BE2C (cell line): ENCODE measurements at regions not wholly inside any gene's neighbourhood (a gene's known extent, or its start where the extent isn't known, plus 50 kb on each side); places are given as distances from the start of the nearest gene placed in this dataset.

Experiments used
- DNase-seq: peaks from one replicate; pipeline ENCODE4 v3.0.0-alpha.2; 2020
- H3K27me3 ChIP-seq: fragments of 250-450 bp; sonication (Bioruptor Pico); 2 replicates; pipeline ENCODE4 v1.5.1; 2020; ENCODE audit warnings: mild to moderate bottlenecking
- H3K36me3 ChIP-seq: fragments of 250-450 bp; sonication (Bioruptor Pico); 2 replicates; pipeline ENCODE4 v1.5.1; 2020; ENCODE audit warnings: mild to moderate bottlenecking
- H3K4me1 ChIP-seq: fragments of 250-450 bp; sonication (Bioruptor Pico); 2 replicates; pipeline ENCODE4 v1.5.1; 2020
- H3K4me3 ChIP-seq: 2 replicates; pipeline ENCODE4 v1.5.1; 2011; ENCODE audit warnings: low read depth, low read length
- H3K9me3 ChIP-seq: fragments of 250-450 bp; sonication (Bioruptor Pico); 2 replicates; pipeline ENCODE4 v1.5.1; 2020
- TF ChIP-seq, protein P1 (sequence below): IDR thresholded peaks from 2 replicates; pipeline ENCODE4 v1.5.1; 2012; ENCODE audit warnings: mild to moderate bottlenecking, low read depth, low read length

DNA sequence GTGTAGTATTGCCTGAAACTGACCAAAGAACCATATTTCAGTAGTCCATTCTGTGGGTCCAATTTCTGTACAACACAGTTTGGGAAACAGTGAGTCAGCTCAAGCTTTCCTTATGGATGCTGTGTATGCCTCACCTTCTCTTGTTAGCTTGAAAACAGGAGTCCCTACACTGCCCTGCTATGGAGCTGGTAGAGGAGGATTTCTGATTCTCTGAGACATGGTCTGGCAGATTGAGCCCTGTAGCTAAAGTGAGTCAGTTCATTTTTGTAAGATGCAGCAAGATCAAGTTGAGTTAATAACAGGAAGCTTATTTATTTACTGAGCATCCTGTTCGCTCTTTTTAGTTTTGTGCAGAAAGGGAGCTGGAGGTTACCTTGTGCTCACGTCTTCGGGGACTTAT is 424.1 kb upstream of the RBMS3 start:
- H3K36me3 ChIP-seq, result no peaks in the 10 kb centered on the region
- no peaks in the 10 kb centered on the region for H3K4me1 ChIP-seq
- no peak overlapping the region for H3K4me3 ChIP-seq
- no peaks in the 10 kb centered on the region for H3K27me3 ChIP-seq
- TF ChIP-seq, protein P1, sequence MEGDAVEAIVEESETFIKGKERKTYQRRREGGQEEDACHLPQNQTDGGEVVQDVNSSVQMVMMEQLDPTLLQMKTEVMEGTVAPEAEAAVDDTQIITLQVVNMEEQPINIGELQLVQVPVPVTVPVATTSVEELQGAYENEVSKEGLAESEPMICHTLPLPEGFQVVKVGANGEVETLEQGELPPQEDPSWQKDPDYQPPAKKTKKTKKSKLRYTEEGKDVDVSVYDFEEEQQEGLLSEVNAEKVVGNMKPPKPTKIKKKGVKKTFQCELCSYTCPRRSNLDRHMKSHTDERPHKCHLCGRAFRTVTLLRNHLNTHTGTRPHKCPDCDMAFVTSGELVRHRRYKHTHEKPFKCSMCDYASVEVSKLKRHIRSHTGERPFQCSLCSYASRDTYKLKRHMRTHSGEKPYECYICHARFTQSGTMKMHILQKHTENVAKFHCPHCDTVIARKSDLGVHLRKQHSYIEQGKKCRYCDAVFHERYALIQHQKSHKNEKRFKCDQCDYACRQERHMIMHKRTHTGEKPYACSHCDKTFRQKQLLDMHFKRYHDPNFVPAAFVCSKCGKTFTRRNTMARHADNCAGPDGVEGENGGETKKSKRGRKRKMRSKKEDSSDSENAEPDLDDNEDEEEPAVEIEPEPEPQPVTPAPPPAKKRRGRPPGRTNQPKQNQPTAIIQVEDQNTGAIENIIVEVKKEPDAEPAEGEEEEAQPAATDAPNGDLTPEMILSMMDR, result no peak
- no peaks in the 10 kb centered on the region for H3K9me3 ChIP-seq
- no peak for DNase-seq

- Histone ChIP-seq H3K4me1 (no peaks in the 10 kb centered on the region), H3K9me3 (no peaks in the 10 kb centered on the region), H3K27me3 (no peaks in the 10 kb centered on the region), H3K36me3 (no peaks in the 10 kb centered on the region), H3K4me3 (no peak overlapping the region)
- DNase-seq, result no peak
- TF ChIP-seq, protein P1, result no peak
Observed at GRCh38 chr3:28859897-28860296, 421.0 kb upstream of the RBMS3 start.

GRCh38 chr3:28860307-28860706 is 420.6 kb upstream of the RBMS3 start:
- Histone ChIP-seq H3K36me3 (no peaks in the 10 kb centered on the region), H3K27me3 (no peaks in the 10 kb centered on the region), H3K4me3 (no peak overlapping the region), H3K9me3 (no peaks in the 10 kb centered on the region), H3K4me1 (no peaks in the 10 kb centered on the region)
- TF ChIP-seq, protein P1, result no peak
- DNase-seq, result no peak

GRCh38 chr3:28863186-28863585 is 417.7 kb upstream of the RBMS3 start:
- H3K27me3 ChIP-seq, result no peaks in the 10 kb centered on the region
- DNase-seq, result no peak
- no peaks in the 10 kb centered on the region for H3K4me1 ChIP-seq
- no peaks in the 10 kb centered on the region for H3K9me3 ChIP-seq
- H3K4me3 ChIP-seq, result no peak overlapping the region
- no peaks in the 10 kb centered on the region for H3K36me3 ChIP-seq
- TF ChIP-seq, protein P1, result no peak

- Histone ChIP-seq H3K4me3 (no peak overlapping the region), H3K4me1 (no peaks in the 10 kb centered on the region), H3K27me3 (no peaks in the 10 kb centered on the region), H3K36me3 (no peaks in the 10 kb centered on the region), H3K9me3 (no peaks in the 10 kb centered on the region)
- TF ChIP-seq, protein P1, result no peak
- DNase-seq, result no peak
Observed at GRCh38 chr3:28867836-28868235, 413.0 kb upstream of the RBMS3 start.

DNA sequence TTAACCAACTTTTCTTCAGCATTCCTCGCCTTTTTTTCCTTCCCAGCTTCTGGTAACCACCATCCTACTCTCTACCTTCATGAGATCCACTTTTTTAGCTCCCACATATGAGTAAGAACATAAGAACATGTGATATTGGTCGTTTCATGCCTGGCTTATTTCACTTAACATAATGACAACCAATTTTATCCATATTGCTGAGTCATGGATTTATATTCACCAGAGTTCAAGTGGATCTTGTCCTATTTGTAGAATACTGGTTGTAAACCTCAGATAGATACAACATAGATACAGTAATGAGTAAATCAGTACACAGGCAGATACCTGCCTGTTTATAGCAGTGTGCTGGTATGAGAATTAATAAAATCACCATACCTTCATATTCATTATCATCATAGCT is 412.0 kb upstream of the RBMS3 start:
- no peak for DNase-seq
- TF ChIP-seq, protein P1, result no peak
- Histone ChIP-seq H3K27me3 (no peaks in the 10 kb centered on the region), H3K4me1 (no peaks in the 10 kb centered on the region), H3K9me3 (no peaks in the 10 kb centered on the region), H3K36me3 (no peaks in the 10 kb centered on the region), H3K4me3 (no peak overlapping the region)
